ENCODE measurements at regions not wholly inside any gene's neighbourhood (a gene's known extent, or its start where the extent isn't known, plus 50 kb on each side); places are given as distances from the start of the nearest gene placed in this dataset.

GRCh38 chr2:74756356-74756890, 77.5 kb upstream of the HK2 start:
- Histone ChIP-seq H3K4me1 (no peaks in the 10 kb centered on the region), H3K27ac (no peak overlapping the region), H3K4me3 (no peak overlapping the region), H3K27me3 (no peaks in the 10 kb centered on the region), H3K9me3 (no peaks in the 10 kb centered on the region), H3K36me3 (no peaks in the 10 kb centered on the region)
- no peak for ATAC-seq
- DNase-seq: no peak
- in situ Hi-C loops (cut with MboI; ENCODE audit: low sequenced_read_pairs in 4 of 4) (no loop called here), intact Hi-C loops (cut with DNase I; ENCODE audit: low total_unique reads) (no loop called here)
- TF ChIP-seq POLR2A (IDR thresholded peaks at IDR 0.05) (no peak), CTCF (IDR thresholded peaks at IDR 0.05 in 4 of 5, conservative IDR thresholded peaks at IDR 0.05 in 1 of 5) (no peak)

DNA sequence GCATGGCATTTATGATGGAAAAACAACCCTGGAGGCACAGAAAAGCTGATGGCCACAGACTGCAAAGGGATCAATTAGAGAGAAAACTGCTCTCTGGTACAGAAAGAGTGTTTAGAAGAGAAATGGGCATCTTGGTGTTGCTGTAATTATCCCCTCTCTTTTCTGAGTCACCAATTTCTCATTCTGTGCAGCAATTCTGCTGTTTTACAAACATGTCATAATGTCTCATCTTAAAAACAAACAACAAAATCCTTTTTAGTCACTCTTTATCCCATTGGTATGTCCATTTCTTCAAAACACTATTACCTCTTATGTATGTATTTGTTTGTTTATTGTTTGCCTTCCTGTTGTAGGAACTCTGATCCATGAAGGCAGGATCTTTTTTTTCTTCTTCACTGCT, 73.9 kb upstream of the HK2 start:
- ATAC-seq (no peak), DNase-seq (no peak)
- in situ Hi-C loops (cut with MboI; ENCODE audit: low sequenced_read_pairs in 4 of 4) (no loop called here), intact Hi-C loops (cut with DNase I; ENCODE audit: low total_unique reads) (no loop called here)
- TF ChIP-seq POLR2A (IDR thresholded peaks at IDR 0.05) (no peak), CTCF (IDR thresholded peaks at IDR 0.05 in 4 of 5, conservative IDR thresholded peaks at IDR 0.05 in 1 of 5) (no peak)
- Histone ChIP-seq H3K27me3 (no peaks in the 10 kb centered on the region), H3K27ac (no peak overlapping the region), H3K36me3 (no peaks in the 10 kb centered on the region), H3K4me1 (no peaks in the 10 kb centered on the region), H3K4me3 (no peak overlapping the region), H3K9me3 (no peaks in the 10 kb centered on the region)

GRCh38 chr2:74760875-74761630, 72.9 kb upstream of the HK2 start:
- H3K27me3 ChIP-seq: no peaks in the 10 kb centered on the region
- in situ Hi-C loops (cut with MboI; ENCODE audit: low sequenced_read_pairs in 4 of 4): no loop called here
- H3K27ac ChIP-seq: no peak overlapping the region
- intact Hi-C loops (cut with DNase I; ENCODE audit: low total_unique reads): no loop called here
- TF ChIP-seq POLR2A (IDR thresholded peaks at IDR 0.05) (no peak), CTCF (IDR thresholded peaks at IDR 0.05 in 4 of 5, conservative IDR thresholded peaks at IDR 0.05 in 1 of 5) (no peak)
- H3K9me3 ChIP-seq: no peaks in the 10 kb centered on the region
- DNase-seq: no peak
- no peak overlapping the region for H3K4me3 ChIP-seq
- no peak for ATAC-seq
- H3K4me1 ChIP-seq: no peaks in the 10 kb centered on the region
- H3K36me3 ChIP-seq: no peaks in the 10 kb centered on the region

GRCh38 chr2:74762789-74763188, 71.1 kb upstream of the HK2 start:
- Histone ChIP-seq H3K4me3 (no peak overlapping the region), H3K36me3 (no peaks in the 10 kb centered on the region), H3K27ac (no peak overlapping the region), H3K9me3 (no peaks in the 10 kb centered on the region), H3K4me1 (no peaks in the 10 kb centered on the region), H3K27me3 (no peaks in the 10 kb centered on the region)
- intact Hi-C loops (cut with DNase I; ENCODE audit: low total_unique reads): no loop called here
- TF ChIP-seq CTCF (IDR thresholded peaks at IDR 0.05 in 4 of 5, conservative IDR thresholded peaks at IDR 0.05 in 1 of 5) (no peak), POLR2A (IDR thresholded peaks at IDR 0.05) (no peak)
- ATAC-seq (no peak), DNase-seq (no peak)
- in situ Hi-C loops (cut with MboI; ENCODE audit: low sequenced_read_pairs in 4 of 4): no loop called here

Measured in gastrocnemius medialis (tissue), 4 donors.